CD4-positive, alpha-beta T cell (primary cell): ENCODE measurements at regions not wholly inside any gene's neighbourhood (a gene's known extent, or its start where the extent isn't known, plus 50 kb on each side); places are given as distances from the start of the nearest gene placed in this dataset.

Experiments
- ATAC-seq: fragments of 200-7000 bp; cut with Tn5 transposase; one replicate; pipeline ENCODE4 v1.10.0; 2022; ENCODE audit warnings: mild to moderate bottlenecking; ENCODE audit not compliant: poor library complexity
- CTCF ChIA-PET: fragments of 350-600 bp; sonication (Branson Sonifier 250); formaldehyde crosslinking; loops from one replicate; lab custom pipeline; 2021; ENCODE audit warnings: antibody characterized with exemption, inconsistent platforms; lab: Charles Lee
- POLR2A ChIA-PET: fragments of 350-600 bp; sonication (Branson Sonifier 250); formaldehyde crosslinking; loops from one replicate; lab custom pipeline; 2021; ENCODE audit warnings: antibody characterized with exemption, inconsistent platforms; lab: Charles Lee
- DNase-seq, 14 experiments: peaks; one replicate each; pipeline ENCODE4 v3.0.0-alpha.2; 2013 to 2020; ENCODE audit warnings: mixed read lengths in 2 of 14
- H3K27ac ChIP-seq, 2 donors: one replicate each; pipeline versions ENCODE4 v1.5.1 to v1.7.0; 2013; ENCODE audit warnings: low read length in 2 of 2, low read depth in 1 of 2, mild to moderate bottlenecking in 1 of 2
- H3K27me3 ChIP-seq, 2 experiments: 1 replicate in 1 of 2; 2 replicates in 1 of 2; pipeline versions ENCODE4 v1.6.1 to v1.7.0; 2013; ENCODE audit warnings: low read length in 2 of 2, control low read depth in 1 of 2, mild to moderate bottlenecking in 1 of 2, moderate library complexity in 1 of 2; ENCODE audit not compliant: insufficient read depth in 2 of 2, control insufficient read depth in 1 of 2
- H3K36me3 ChIP-seq: one replicate; pipeline ENCODE4 v1.6.1; 2013; ENCODE audit warnings: low read length, control low read depth; ENCODE audit not compliant: insufficient read depth
- H3K4me1 ChIP-seq: one replicate; pipeline ENCODE4 v1.6.1; 2013; ENCODE audit warnings: low read length, control low read depth; ENCODE audit not compliant: insufficient read depth
- H3K4me3 ChIP-seq: one replicate; pipeline ENCODE4 v1.5.1; 2013; ENCODE audit warnings: mild to moderate bottlenecking, low read length, moderate library complexity
- H3K9me3 ChIP-seq, 2 experiments: 1 replicate in 1 of 2; 2 replicates in 1 of 2; pipeline versions ENCODE4 v1.6.1 to v1.7.0; 2013; ENCODE audit warnings: low read length in 2 of 2, mild to moderate bottlenecking in 2 of 2, control low read depth in 1 of 2, moderate library complexity in 1 of 2; ENCODE audit not compliant: control insufficient read depth in 1 of 2, insufficient read depth in 1 of 2
- H3K27ac Mint-ChIP-seq: one replicate; pipeline ENCODE4 v1.8.0; 2020; ENCODE audit warnings: mixed read lengths
- H3K27me3 Mint-ChIP-seq: one replicate; pipeline ENCODE4 v1.8.0; 2021; ENCODE audit warnings: mixed read lengths
- H3K36me3 Mint-ChIP-seq: one replicate; pipeline ENCODE4 v1.8.0; 2021; ENCODE audit warnings: low read depth, mixed read lengths
- H3K4me1 Mint-ChIP-seq: one replicate; pipeline ENCODE4 v1.8.0; 2021; ENCODE audit warnings: low read depth, mixed read lengths
- H3K4me3 Mint-ChIP-seq: one replicate; pipeline ENCODE4 v1.8.0; 2020; ENCODE audit warnings: mild to moderate bottlenecking, mixed read lengths
- H3K9me3 Mint-ChIP-seq: one replicate; pipeline ENCODE4 v1.8.0; 2020; ENCODE audit warnings: mixed read lengths
- CTCF ChIP-seq: fragments of 200-600 bp; IDR thresholded peaks from one replicate; pipeline ENCODE4 v1.8.0; 2022; ENCODE audit warnings: antibody characterized with exemption, mild to moderate bottlenecking
- intact Hi-C, 2 experiments: fragments of 100-400 bp; cut with DNase I in 1 of 2; cut with micrococcal nuclease in 1 of 2; formaldehyde crosslinking; loops; one replicate each; pipeline versions ENCODE4 v1.15.1 to v1.9.0; 2023 to 2025; cut with DNase I, micrococcal nuclease

GRCh38 chr5:103942587-103943186 lies 380.1 kb upstream of the NUDT12 start:
- H3K27me3 ChIP-seq = no peaks in the 10 kb centered on the region
- Mint-ChIP-seq H3K36me3 (no peaks in the 10 kb centered on the region), H3K27ac (no peak overlapping the region), H3K4me1 (no peaks in the 10 kb centered on the region), H3K9me3 (no peaks in the 10 kb centered on the region), H3K4me3 (no peak overlapping the region), H3K27me3 (no peaks in the 10 kb centered on the region)
- H3K27ac ChIP-seq = no peak overlapping the region
- no peaks in the 10 kb centered on the region for H3K4me1 ChIP-seq
- DNase-seq (no peak), ATAC-seq (no peak)
- CTCF ChIA-PET = no interaction called here
- POLR2A ChIA-PET = no interaction called here
- intact Hi-C loops = no loop called here
- H3K4me3 ChIP-seq = no peak overlapping the region
- peaks cover 0 to 9% of the 10 kb centered on the region in 2 experiments for H3K9me3 ChIP-seq
- no peaks in the 10 kb centered on the region for H3K36me3 ChIP-seq
- no peak for TF ChIP-seq CTCF

GRCh38 chr5:103941596-103941995 lies 379.0 kb upstream of the NUDT12 start:
- ChIA-PET CTCF (no interaction called here), POLR2A (no interaction called here)
- H3K9me3 Mint-ChIP-seq = no peaks in the 10 kb centered on the region
- Histone ChIP-seq H3K27me3 (no peaks in the 10 kb centered on the region), H3K4me3 (no peak overlapping the region), H3K27ac (no peak overlapping the region), H3K9me3 (peaks cover 0 to 9% of the 10 kb centered on the region in 2 experiments), H3K4me1 (no peaks in the 10 kb centered on the region), H3K36me3 (no peaks in the 10 kb centered on the region)
- no peak for DNase-seq
- H3K27me3 Mint-ChIP-seq = no peaks in the 10 kb centered on the region
- no peak for ATAC-seq
- TF ChIP-seq CTCF = no peak
- intact Hi-C loops = no loop called here
- H3K36me3 Mint-ChIP-seq = no peaks in the 10 kb centered on the region
- no peak overlapping the region for H3K27ac Mint-ChIP-seq
- no peaks in the 10 kb centered on the region for H3K4me1 Mint-ChIP-seq
- H3K4me3 Mint-ChIP-seq = no peak overlapping the region

GRCh38 chr5:103938146-103938695 lies 375.6 kb upstream of the NUDT12 start:
- intact Hi-C loops = no loop called here
- CTCF ChIA-PET = interaction anchor here (0.6 kb wide), 1 partner anchor 158 kb away, joined by 4 read pairs; no protein-coding TSS in a partner anchor
- H3K36me3 Mint-ChIP-seq = no peaks in the 10 kb centered on the region
- H3K4me1 Mint-ChIP-seq = no peaks in the 10 kb centered on the region
- H3K4me3 ChIP-seq = no peak overlapping the region
- H3K4me3 Mint-ChIP-seq = no peak overlapping the region
- no peaks in the 10 kb centered on the region for H3K27me3 ChIP-seq
- no peak overlapping the region for H3K27ac ChIP-seq
- H3K27me3 Mint-ChIP-seq = no peaks in the 10 kb centered on the region
- peaks cover 0 to 8% of the 10 kb centered on the region in 2 experiments for H3K9me3 ChIP-seq
- peaks cover 7% of the 10 kb centered on the region for H3K9me3 Mint-ChIP-seq
- no peak for ATAC-seq
- TF ChIP-seq CTCF = no peak
- H3K36me3 ChIP-seq = no peaks in the 10 kb centered on the region
- H3K27ac Mint-ChIP-seq = no peak overlapping the region
- no peak for DNase-seq
- POLR2A ChIA-PET = no interaction called here
- no peaks in the 10 kb centered on the region for H3K4me1 ChIP-seq
